LoVo (cell line): ENCODE measurements at regions not wholly inside any gene's neighbourhood (a gene's known extent, or its start where the extent isn't known, plus 50 kb on each side); places are given as distances from the start of the nearest gene placed in this dataset.

Source experiments
- DNase-seq: peaks from one replicate; pipeline ENCODE4 v3.0.0-alpha.2; 2016; ENCODE audit warnings: low spot score

- DNase-seq: no peak
Observed at GRCh38 chr5:4518903-4519672, 621.0 kb upstream of the ADAMTS16 start.

GRCh38 chr5:4520559-4520958 is 619.6 kb upstream of the ADAMTS16 start:
- no peak for DNase-seq

GRCh38 chr5:4523038-4523437 is 617.1 kb upstream of the ADAMTS16 start:
- DNase-seq: no peak

GRCh38 chr5:4531756-4532704 is 608.1 kb upstream of the ADAMTS16 start:
- DNase-seq: no peak

- no peak for DNase-seq
Observed at GRCh38 chr5:4532705-4533080, 607.4 kb upstream of the ADAMTS16 start.

- no peak for DNase-seq
Observed at GRCh38 chr5:4533457-4534105, 606.5 kb upstream of the ADAMTS16 start.

GRCh38 chr5:4537489-4537888 is 602.6 kb upstream of the ADAMTS16 start:
- DNase-seq: no peak

- no peak for DNase-seq
Observed at GRCh38 chr5:4540375-4541173, 599.6 kb upstream of the ADAMTS16 start.

- no peak for DNase-seq
Observed at GRCh38 chr5:4541334-4541733, 598.8 kb upstream of the ADAMTS16 start.

GRCh38 chr5:4542145-4542778 is 597.9 kb upstream of the ADAMTS16 start:
- no peak for DNase-seq

- DNase-seq: no peak
Observed at GRCh38 chr5:4544049-4544670, 596.0 kb upstream of the ADAMTS16 start.

- no peak for DNase-seq
Observed at GRCh38 chr5:4547547-4547946, 592.6 kb upstream of the ADAMTS16 start.

- no peak for DNase-seq
Observed at GRCh38 chr5:4548341-4548740, 591.8 kb upstream of the ADAMTS16 start.

- DNase-seq: no peak
Observed at GRCh38 chr5:4549351-4549750, 590.8 kb upstream of the ADAMTS16 start.

- no peak for DNase-seq
Observed at GRCh38 chr5:4551034-4551433, 589.1 kb upstream of the ADAMTS16 start.

- DNase-seq: no peak
Observed at GRCh38 chr5:4553130-4553529, 587.0 kb upstream of the ADAMTS16 start.

- DNase-seq: no peak
Observed at GRCh38 chr5:4553978-4554377, 586.2 kb upstream of the ADAMTS16 start.

GRCh38 chr5:4555725-4556285 is 584.3 kb upstream of the ADAMTS16 start:
- no peak for DNase-seq

GRCh38 chr5:4561403-4561802 is 578.7 kb upstream of the ADAMTS16 start:
- DNase-seq: no peak

- DNase-seq: no peak
Observed at GRCh38 chr5:4563400-4563799, 576.7 kb upstream of the ADAMTS16 start.
